Ascending aorta (tissue), 2 donors: ENCODE measurements at regions not wholly inside any gene's neighbourhood (a gene's known extent, or its start where the extent isn't known, plus 50 kb on each side); places are given as distances from the start of the nearest gene placed in this dataset.

Experiments used
- DNase-seq, 2 donors: peaks; one replicate each; pipeline ENCODE4 v3.0.0-alpha.2; 2019; ENCODE audit warnings: low spot score in 2 of 2
- H3K27ac ChIP-seq, 2 donors: fragments of 200-600 bp; sonication (generic); one replicate each; pipeline ENCODE4 v1.5.1; 2016 to 2017; ENCODE audit warnings: mild to moderate bottlenecking in 1 of 2
- H3K27me3 ChIP-seq: fragments of 200-600 bp; sonication (generic); one replicate; pipeline ENCODE4 v1.5.1; 2017
- H3K36me3 ChIP-seq, 2 donors: fragments of 200-600 bp; sonication (generic); one replicate each; pipeline ENCODE4 v1.5.1; 2016
- H3K4me1 ChIP-seq, 2 donors: fragments of 200-600 bp; sonication (generic); one replicate each; pipeline ENCODE4 v1.5.1; 2016 to 2017; ENCODE audit warnings: mild to moderate bottlenecking in 1 of 2
- H3K4me3 ChIP-seq, 2 donors: fragments of 200-600 bp; sonication (generic); one replicate each; pipeline ENCODE4 v1.5.1; 2016 to 2017; ENCODE audit warnings: mild to moderate bottlenecking in 1 of 2
- H3K9me3 ChIP-seq, 2 donors: fragments of 200-600 bp; sonication (generic); one replicate each; pipeline ENCODE4 v1.5.1; 2016
- intact Hi-C: fragments of 100-400 bp; cut with DNase I; formaldehyde crosslinking; loops from one replicate; pipeline ENCODE4 v1.15.1; 2023
- TF ChIP-seq, protein P1 (sequence below), 3 experiments: fragments of 200-600 bp in 2 of 3; fragments of 450-650 bp in 1 of 3; sonication (generic) in 2 of 3; IDR thresholded peaks; one replicate each; pipeline ENCODE4 v1.5.1; 2016 to 2019; ENCODE audit warnings: antibody characterized with exemption in 3 of 3, mild to moderate bottlenecking in 1 of 3, moderate library complexity in 1 of 3

DNA sequence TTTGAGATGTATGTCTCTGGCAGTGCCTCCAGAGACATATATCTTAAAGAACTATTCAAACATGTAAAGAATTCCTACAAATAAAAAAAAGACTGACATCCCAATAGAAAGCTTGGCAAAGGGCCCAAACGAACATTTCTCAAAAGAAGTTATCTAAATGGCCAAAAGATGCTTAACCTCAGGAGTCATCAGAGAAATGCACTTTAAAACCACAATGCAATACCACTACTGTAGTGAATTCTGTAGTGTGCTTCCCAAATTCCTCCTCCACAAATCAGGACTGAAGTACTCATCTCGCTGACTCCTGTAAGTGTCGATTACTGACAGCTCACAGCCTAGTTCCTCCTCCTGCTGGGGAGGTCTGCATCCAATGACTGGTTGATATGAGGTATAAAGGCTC, 129.0 kb upstream of the MAMLD1 start:
- no peak for DNase-seq
- TF ChIP-seq, protein P1, sequence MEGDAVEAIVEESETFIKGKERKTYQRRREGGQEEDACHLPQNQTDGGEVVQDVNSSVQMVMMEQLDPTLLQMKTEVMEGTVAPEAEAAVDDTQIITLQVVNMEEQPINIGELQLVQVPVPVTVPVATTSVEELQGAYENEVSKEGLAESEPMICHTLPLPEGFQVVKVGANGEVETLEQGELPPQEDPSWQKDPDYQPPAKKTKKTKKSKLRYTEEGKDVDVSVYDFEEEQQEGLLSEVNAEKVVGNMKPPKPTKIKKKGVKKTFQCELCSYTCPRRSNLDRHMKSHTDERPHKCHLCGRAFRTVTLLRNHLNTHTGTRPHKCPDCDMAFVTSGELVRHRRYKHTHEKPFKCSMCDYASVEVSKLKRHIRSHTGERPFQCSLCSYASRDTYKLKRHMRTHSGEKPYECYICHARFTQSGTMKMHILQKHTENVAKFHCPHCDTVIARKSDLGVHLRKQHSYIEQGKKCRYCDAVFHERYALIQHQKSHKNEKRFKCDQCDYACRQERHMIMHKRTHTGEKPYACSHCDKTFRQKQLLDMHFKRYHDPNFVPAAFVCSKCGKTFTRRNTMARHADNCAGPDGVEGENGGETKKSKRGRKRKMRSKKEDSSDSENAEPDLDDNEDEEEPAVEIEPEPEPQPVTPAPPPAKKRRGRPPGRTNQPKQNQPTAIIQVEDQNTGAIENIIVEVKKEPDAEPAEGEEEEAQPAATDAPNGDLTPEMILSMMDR (IDR thresholded peaks at IDR 0.05): no peak
- no peaks in the 10 kb centered on the region for H3K27me3 ChIP-seq
- H3K4me3 ChIP-seq: no peak overlapping the region
- no peaks in the 10 kb centered on the region for H3K36me3 ChIP-seq
- no peak overlapping the region for H3K27ac ChIP-seq
- intact Hi-C loops: no loop called here
- H3K9me3 ChIP-seq: no peaks in the 10 kb centered on the region
- no peaks in the 10 kb centered on the region for H3K4me1 ChIP-seq

DNA sequence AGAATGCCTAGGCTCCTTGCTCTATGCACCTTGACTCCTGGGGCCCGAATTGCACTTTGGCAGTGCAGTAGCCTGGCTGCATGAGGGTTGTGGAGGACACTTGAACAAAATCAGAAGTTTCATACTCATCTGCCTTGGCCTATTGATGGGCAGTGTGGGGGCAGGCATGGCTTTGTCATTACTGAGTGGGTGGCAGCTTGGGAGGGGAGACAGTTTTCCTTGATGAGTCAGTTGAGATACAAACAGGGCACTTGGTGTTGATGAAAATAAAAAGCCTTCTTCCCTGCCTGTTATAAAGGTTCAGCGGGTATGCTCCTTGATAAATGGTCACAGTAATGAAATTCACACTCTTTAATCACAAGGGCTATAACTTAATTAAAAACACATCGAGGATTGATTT, 126.8 kb upstream of the MAMLD1 start:
- intact Hi-C loops: no loop called here
- TF ChIP-seq, protein P1 (IDR thresholded peaks at IDR 0.05): no peak
- Histone ChIP-seq H3K27me3 (no peaks in the 10 kb centered on the region), H3K9me3 (no peaks in the 10 kb centered on the region), H3K36me3 (no peaks in the 10 kb centered on the region), H3K4me3 (no peak overlapping the region), H3K4me1 (no peaks in the 10 kb centered on the region), H3K27ac (no peak overlapping the region)
- peak in 1 of 2 donors; percentile 15 for DNase-seq

DNA sequence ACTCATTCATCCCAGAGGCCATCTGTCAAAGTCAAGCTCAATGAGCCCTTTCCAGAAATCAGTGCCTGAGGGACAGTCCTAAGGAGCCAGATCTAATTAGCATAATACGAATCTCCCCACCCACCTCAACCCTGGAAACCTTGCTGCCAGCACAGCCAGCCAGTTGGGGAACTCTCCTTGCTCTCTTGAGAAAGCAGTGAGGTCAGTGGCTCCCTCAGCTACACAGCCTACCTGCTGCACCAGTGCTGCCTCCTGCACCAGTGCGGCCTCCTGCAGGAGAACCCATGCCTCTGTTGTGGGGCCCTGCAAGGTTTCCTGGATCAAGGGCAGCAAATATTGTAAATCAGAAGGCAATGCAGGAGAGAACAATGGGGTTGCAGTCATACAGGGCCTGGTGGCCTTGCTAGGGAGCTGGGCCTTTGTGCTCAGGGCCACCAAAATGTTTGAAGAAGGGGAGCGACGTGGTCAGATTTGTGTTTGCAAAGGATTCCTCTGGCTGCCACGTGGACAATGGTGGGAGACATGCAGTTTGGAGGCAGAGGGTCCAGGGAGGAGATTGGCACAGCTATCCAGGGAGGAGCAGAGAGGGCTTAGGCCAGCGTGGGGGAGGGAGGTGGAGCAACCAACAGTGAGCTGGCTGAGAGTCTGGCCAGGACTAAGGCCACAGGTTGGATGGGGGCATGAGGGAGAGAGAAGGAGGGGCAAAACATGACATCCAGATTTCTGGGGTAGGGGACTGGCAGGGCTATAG, 124.3 kb upstream of the MAMLD1 start:
- no peaks in the 10 kb centered on the region for H3K27me3 ChIP-seq
- H3K27ac ChIP-seq: no peak overlapping the region
- intact Hi-C loops: no loop called here
- TF ChIP-seq, protein P1 (IDR thresholded peaks at IDR 0.05): no peak
- no peaks in the 10 kb centered on the region for H3K9me3 ChIP-seq
- no peak overlapping the region for H3K4me3 ChIP-seq
- DNase-seq: peak in 1 of 2 donors; percentile 42
- H3K4me1 ChIP-seq: no peaks in the 10 kb centered on the region
- H3K36me3 ChIP-seq: no peaks in the 10 kb centered on the region

DNA sequence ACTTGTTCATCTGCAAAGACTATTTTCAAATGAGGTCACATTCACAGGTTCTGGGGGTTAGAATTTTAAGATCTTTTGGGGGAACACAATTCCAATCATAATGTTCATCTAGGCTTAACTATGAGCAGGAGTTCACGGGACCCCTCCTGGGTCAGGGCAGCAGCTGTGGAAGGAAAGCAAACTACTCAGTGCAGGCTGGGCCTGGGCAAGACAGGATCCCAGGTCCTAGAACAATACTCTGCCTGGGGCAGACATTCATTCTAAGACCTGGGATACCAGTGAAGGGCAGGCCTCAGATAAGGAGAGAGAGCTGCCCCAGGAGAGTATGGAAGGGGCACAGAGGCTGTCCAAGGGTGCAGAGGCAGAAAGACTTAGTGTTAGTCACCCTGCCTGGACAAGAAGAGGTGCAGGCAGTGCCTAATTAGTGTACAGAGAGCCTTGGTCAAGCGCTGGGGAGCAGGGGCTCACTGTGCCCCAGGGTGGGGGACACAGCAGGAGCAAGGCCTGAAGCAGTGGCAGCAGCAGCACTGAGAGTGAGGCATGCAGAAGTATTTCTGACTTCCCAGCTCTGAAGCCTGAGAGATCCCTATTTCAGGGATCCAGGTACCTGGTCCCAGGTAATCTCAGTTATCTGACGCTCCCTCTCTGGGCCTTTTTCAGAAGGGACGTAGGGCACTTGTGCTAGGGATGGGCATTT, 123.0 kb upstream of the MAMLD1 start:
- Histone ChIP-seq H3K4me3 (no peak overlapping the region), H3K4me1 (no peaks in the 10 kb centered on the region), H3K36me3 (no peaks in the 10 kb centered on the region), H3K27me3 (no peaks in the 10 kb centered on the region), H3K9me3 (no peaks in the 10 kb centered on the region), H3K27ac (no peak overlapping the region)
- DNase-seq: peak in 1 of 2 donors; percentile 39
- TF ChIP-seq, protein P1 (IDR thresholded peaks at IDR 0.05): no peak
- intact Hi-C loops: no loop called here

DNA sequence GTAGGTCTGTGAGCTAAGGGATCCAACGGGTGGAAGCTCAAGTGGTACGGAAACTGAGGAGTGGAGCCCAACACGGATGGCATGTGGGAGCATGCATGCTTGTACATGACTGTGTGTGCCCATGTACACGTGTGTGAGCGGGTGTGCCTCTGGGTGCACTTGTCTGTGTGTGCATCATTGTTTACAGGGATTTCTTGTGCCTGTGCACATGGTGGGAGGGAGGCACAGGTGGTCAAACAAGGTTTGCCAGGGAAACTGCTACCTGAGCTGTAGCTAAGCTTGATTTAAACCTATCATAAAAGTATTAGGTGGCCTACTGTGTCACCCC, 122.5 kb upstream of the MAMLD1 start:
- TF ChIP-seq, protein P1 (IDR thresholded peaks at IDR 0.05): no peak
- intact Hi-C loops: no loop called here
- Histone ChIP-seq H3K36me3 (no peaks in the 10 kb centered on the region), H3K9me3 (no peaks in the 10 kb centered on the region), H3K4me3 (no peak overlapping the region), H3K27ac (no peak overlapping the region), H3K27me3 (no peaks in the 10 kb centered on the region), H3K4me1 (no peaks in the 10 kb centered on the region)
- DNase-seq: peak in 1 of 2 donors; percentile 18
